GM18507 (cell line): ENCODE measurements at regions not wholly inside any gene's neighbourhood (a gene's known extent, or its start where the extent isn't known, plus 50 kb on each side); places are given as distances from the start of the nearest gene placed in this dataset.
"Not testable (repeated sequence)": the region's sequence is repeated elsewhere in the genome, so short reads cannot be mapped to it uniquely, and the experiment has no call there.

Source experiments
- DNase-seq: peaks from one replicate; pipeline ENCODE4 v3.0.0; 2011; ENCODE audit warnings: low read depth; ENCODE audit not compliant: insufficient read length; ENCODE audit errors: extremely low spot score
- FAIRE-seq: peaks from 2 replicates; lab custom pipeline; 2011; peaks lifted over from hg19 to GRCh38; lab: Jason Lieb, UNC

GRCh38 chr13:47723898-47724297 is 277.2 kb downstream of the SUCLA2 start:
- FAIRE-seq (no peak), DNase-seq (no peak)

DNA sequence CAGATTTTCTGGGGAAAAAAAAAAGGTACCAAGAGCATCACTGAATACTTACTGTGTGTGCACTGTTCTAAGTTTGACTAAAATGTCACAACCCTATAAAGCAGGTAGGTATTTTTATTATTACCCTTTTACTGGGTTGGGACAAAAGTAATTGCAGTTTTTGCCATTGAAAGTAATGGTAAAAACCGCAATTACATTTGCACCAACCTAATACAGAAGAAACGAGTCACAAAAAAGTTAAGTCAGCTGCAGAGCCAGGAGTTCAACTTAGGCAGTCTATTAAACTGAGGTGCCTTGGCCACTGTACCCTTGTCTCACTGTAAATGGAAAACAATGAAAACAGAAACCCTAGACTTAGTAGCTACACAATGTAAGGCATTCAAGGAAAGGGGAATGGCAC is 281.9 kb downstream of the SUCLA2 start:
- FAIRE-seq, result no peak
- DNase-seq, result no peak

GRCh38 chr13:47718556-47718955 is 282.5 kb downstream of the SUCLA2 start:
- FAIRE-seq (no peak), DNase-seq (no peak)

DNA sequence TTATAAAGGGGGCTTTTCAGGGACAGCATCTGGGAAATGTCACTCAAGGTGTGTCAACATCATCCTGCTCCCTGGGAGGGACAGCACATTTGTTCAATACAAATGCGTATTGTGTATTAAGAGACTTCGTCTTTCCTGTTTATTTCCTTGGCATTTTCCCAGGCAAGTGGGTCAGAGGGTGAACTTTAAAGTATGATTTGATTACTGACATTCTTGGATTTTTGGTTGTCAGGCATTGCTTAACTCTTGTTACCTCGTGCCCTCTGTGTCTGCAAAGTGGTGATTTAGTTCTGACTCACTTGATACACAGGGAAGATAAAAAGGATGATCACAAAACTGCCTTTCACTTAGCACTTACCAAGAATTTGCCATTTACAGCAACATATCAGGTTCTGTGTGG is 292.7 kb downstream of the SUCLA2 start:
- DNase-seq, result no peak

GRCh38 chr13:47707414-47707813 is 293.7 kb downstream of the SUCLA2 start:
- FAIRE-seq (no peak), DNase-seq (no peak)

More for the DNA sequence above, 292.7 kb downstream of the SUCLA2 start:
- no peak for FAIRE-seq

- FAIRE-seq, result no peak
- DNase-seq, result no peak
These were observed 295.9 kb downstream of the SUCLA2 start for GRCh38 chr13:47705185-47705584.

DNA sequence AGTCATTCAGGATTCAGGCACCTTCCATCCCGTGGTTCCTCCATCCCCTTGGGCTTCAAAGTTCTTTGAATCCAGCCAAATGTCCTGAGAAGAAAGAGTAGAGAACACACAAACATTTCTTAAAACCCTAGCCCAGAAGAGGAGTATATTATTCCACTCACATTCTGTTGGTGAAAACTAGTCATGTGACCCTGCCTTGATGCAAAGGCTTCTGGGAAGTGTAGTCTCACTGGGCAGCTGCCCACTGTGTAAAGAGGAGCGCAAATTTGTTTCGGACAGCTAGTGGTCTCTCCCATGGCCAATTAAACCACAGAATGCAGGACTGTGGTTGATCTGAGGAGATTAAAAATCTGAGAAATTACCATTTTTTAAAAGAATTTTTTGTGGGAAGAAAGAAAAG is 304.4 kb downstream of the SUCLA2 start:
- FAIRE-seq (no peak), DNase-seq (no peak)

- DNase-seq (no peak), FAIRE-seq (no peak)
These were observed 313.5 kb downstream of the SUCLA2 start for GRCh38 chr13:47687577-47687976.

DNA sequence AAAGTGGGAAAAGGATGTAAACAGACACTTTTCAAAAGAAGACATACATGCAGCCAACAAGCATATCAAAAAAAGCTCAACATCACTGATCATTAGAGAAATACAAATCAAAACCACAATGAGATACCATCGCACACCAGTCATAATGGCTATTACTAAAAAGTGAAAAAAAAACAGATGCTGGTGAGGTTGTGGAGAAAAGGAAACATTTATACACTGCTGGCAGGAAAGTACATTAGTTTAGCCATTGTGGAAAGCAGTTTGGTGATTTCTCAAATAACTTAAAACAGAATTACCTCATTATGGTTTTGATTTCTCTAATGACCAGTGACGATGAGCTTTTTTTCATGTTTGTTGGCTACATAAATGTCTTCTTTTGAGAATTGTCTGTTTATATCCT is 315.9 kb downstream of the SUCLA2 start:
- not testable (repeated sequence) for DNase-seq

GRCh38 chr13:47680748-47681147 is 320.3 kb downstream of the SUCLA2 start:
- DNase-seq (no peak), FAIRE-seq (no peak)

More for the DNA sequence above, 315.9 kb downstream of the SUCLA2 start:
- FAIRE-seq, result not testable (repeated sequence)

DNA sequence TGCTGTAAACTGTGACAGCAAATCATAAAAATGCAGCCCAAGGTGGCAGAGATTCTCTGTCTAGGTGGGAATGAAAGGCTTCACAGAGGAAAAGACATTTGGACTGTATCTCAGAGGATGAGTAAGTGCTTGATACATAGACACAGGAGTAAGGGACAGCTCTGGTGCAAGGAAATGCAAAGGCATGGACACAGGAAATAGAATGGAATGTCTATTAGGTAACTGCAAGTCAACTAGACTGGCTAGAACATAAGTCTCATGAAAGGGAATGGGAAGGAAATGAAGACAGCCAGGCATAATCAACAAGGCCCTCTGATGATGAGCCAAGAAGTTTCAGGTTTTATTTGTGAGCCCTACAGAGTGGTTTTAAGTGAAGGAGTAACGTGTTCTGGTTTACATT is 321.7 kb downstream of the SUCLA2 start:
- DNase-seq (no peak), FAIRE-seq (no peak)

GRCh38 chr13:47678201-47678968 is 322.7 kb downstream of the SUCLA2 start:
- DNase-seq (no peak), FAIRE-seq (no peak)

- no peak for DNase-seq
- FAIRE-seq, result no peak
These were observed 325.2 kb downstream of the SUCLA2 start for GRCh38 chr13:47675871-47676270.

DNA sequence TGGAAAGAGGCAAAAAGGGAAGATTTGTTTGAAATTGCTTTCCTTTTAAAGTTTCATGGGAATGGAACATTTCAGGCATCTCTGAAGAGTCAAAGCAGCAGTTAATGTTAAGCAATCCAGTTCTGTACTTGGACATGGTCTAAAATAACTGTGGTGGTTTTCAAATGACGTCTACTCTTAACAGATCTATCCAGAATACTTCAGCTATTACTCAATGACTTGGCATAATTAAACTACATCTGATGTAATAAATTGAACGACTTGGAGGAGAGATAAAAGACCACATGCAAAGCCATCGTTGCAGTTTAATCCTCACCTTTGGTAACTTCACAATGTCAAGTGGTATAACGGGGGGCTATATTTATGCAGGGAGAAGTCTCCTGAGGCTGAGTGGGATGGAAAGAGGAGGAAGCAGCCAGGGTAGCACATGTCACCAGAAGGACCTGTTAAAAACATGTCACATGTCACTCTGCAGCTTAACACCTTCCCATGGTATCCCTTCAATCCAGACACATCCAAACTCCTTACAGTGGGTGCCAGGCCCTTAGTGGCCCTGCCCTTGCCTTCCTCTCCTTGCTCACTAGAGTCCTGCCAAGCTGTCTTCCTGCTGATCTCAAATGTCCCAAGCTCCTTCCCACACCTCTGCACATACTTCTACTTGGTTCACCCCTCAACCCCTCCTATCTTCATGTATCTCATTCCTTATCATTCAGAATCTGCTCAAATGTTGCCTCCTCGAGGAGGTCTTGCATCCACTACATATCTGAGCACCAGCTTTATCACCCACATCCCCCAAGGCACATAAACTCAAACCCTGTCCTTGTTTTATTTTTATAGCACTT is 327.8 kb downstream of the SUCLA2 start:
- FAIRE-seq, result no peak
- DNase-seq, result no peak

GRCh38 chr13:47672245-47673008 is 328.6 kb downstream of the SUCLA2 start:
- no peak for FAIRE-seq

GRCh38 chr13:47671776-47672175 is 329.3 kb downstream of the SUCLA2 start:
- FAIRE-seq (no peak), DNase-seq (no peak)

More at GRCh38 chr13:47672245-47673008, 328.6 kb downstream of the SUCLA2 start:
- DNase-seq, result no peak

DNA sequence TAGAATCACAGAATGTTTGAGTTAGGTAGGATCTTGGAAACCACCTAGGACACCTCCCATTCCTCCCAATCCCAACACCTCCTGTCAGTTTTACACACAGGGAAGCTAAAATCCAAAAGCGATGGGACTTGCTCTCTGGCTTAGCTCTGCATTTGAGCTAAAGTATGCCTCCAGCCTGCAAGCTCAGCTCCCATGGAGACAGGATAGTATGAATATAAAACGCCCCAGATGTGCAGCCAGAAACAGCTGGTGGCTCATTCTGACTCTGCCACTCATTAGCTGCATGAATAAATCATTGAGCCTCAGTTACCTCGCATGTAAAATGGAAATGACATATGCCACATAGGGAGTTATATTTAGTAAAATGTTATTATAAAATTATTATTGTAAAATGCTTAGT is 336.0 kb downstream of the SUCLA2 start:
- DNase-seq (no peak), FAIRE-seq (no peak)

DNA sequence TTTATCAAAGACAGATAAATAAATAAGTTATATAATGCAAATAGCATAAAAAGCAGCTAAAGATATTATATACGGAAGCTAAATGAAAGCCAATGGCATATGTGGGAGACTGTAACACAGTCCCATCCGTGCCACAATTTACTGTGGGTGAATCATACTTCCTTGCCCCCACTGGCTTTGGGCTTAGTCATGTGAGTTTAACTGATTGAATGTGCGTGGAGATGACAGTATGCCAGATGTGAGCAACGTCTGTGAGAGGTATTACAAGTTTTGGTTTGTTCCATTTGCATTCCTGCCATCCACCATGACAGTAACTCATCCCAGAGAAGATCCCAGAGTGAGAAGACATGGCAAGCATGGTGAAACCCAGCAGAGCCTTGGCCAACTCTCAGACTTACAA is 340.0 kb downstream of the SUCLA2 start:
- DNase-seq (no peak), FAIRE-seq (no peak)

GRCh38 chr13:47656651-47657050 is 344.4 kb downstream of the SUCLA2 start:
- no peak for FAIRE-seq
- no peak for DNase-seq

- FAIRE-seq (no peak), DNase-seq (no peak)
These were observed 350.9 kb downstream of the SUCLA2 start for GRCh38 chr13:47650209-47650608.
